GM18520 (cell line): ENCODE measurements at regions not wholly inside any gene's neighbourhood (a gene's known extent, or its start where the extent isn't known, plus 50 kb on each side); places are given as distances from the start of the nearest gene placed in this dataset.
A peak's percentile ranks its signal among the peaks of the same experiment; 100 is the strongest.

ENCODE experiments used
- ATAC-seq: cut with Tn5 transposase; IDR thresholded peaks from one replicate; pipeline ENCODE4 v1.9.1; 2021; ENCODE audit not compliant: unreplicated experiment

- no peak for ATAC-seq
Observed at GRCh38 chr5:89996890-89997289, 412.7 kb downstream of the CETN3 start.

- no peak for ATAC-seq
Observed at GRCh38 chr5:89996335-89996734, 413.2 kb downstream of the CETN3 start.

GRCh38 chr5:89994266-89994665 lies 415.3 kb downstream of the CETN3 start:
- no peak for ATAC-seq

- no peak for ATAC-seq
Observed at GRCh38 chr5:89992201-89992600, 417.4 kb downstream of the CETN3 start.

GRCh38 chr5:89991592-89991991 lies 418.0 kb downstream of the CETN3 start:
- ATAC-seq, result peak; percentile 44

- ATAC-seq, result no peak
Observed at GRCh38 chr5:89989776-89990175, 419.8 kb downstream of the CETN3 start.

GRCh38 chr5:89988998-89989655 lies 420.4 kb downstream of the CETN3 start:
- ATAC-seq, result no peak

GRCh38 chr5:89988129-89988810 lies 421.3 kb downstream of the CETN3 start:
- ATAC-seq, result no peak

GRCh38 chr5:89983216-89983615 lies 426.3 kb downstream of the CETN3 start:
- ATAC-seq, result no peak

GRCh38 chr5:89981878-89982773 lies 427.4 kb downstream of the CETN3 start:
- no peak for ATAC-seq

- ATAC-seq, result no peak
Observed at GRCh38 chr5:89981021-89981420, 428.5 kb downstream of the CETN3 start.

GRCh38 chr5:89973516-89973915 lies 436.0 kb downstream of the CETN3 start:
- ATAC-seq, result no peak

- ATAC-seq, result no peak
Observed at GRCh38 chr5:89972901-89973300, 436.7 kb downstream of the CETN3 start.

- ATAC-seq, result no peak
Observed at GRCh38 chr5:89968958-89969381, 440.6 kb downstream of the CETN3 start.

GRCh38 chr5:89967771-89968444 lies 441.6 kb downstream of the CETN3 start:
- ATAC-seq, result no peak

- no peak for ATAC-seq
Observed at GRCh38 chr5:89956838-89957237, 452.7 kb downstream of the CETN3 start.

GRCh38 chr5:89954916-89955315 lies 454.6 kb downstream of the CETN3 start:
- ATAC-seq, result no peak

- no peak for ATAC-seq
Observed at GRCh38 chr5:89951876-89952275, 457.7 kb downstream of the CETN3 start.

- no peak for ATAC-seq
Observed at GRCh38 chr5:89950234-89950633, 459.3 kb downstream of the CETN3 start.

- no peak for ATAC-seq
Observed at GRCh38 chr5:89948977-89949376, 460.6 kb downstream of the CETN3 start.

- no peak for ATAC-seq
Observed at GRCh38 chr5:89946916-89947315, 462.6 kb downstream of the CETN3 start.
